VCaP (cell line): ENCODE measurements at regions not wholly inside any gene's neighbourhood (a gene's known extent, or its start where the extent isn't known, plus 50 kb on each side); places are given as distances from the start of the nearest gene placed in this dataset.

Source experiments
- H3K27ac ChIP-seq: fragments of 450-650 bp; 2 replicates; pipeline ENCODE4 v1.5.1; 2017
- TF ChIP-seq, protein P1 (sequence below): fragments of 450-650 bp; conservative IDR thresholded peaks from 2 replicates; pipeline ENCODE4 v1.5.1; 2017; ENCODE audit warnings: mild to moderate bottlenecking, moderate library complexity

- no peak overlapping the region for H3K27ac ChIP-seq
- TF ChIP-seq, protein P1, sequence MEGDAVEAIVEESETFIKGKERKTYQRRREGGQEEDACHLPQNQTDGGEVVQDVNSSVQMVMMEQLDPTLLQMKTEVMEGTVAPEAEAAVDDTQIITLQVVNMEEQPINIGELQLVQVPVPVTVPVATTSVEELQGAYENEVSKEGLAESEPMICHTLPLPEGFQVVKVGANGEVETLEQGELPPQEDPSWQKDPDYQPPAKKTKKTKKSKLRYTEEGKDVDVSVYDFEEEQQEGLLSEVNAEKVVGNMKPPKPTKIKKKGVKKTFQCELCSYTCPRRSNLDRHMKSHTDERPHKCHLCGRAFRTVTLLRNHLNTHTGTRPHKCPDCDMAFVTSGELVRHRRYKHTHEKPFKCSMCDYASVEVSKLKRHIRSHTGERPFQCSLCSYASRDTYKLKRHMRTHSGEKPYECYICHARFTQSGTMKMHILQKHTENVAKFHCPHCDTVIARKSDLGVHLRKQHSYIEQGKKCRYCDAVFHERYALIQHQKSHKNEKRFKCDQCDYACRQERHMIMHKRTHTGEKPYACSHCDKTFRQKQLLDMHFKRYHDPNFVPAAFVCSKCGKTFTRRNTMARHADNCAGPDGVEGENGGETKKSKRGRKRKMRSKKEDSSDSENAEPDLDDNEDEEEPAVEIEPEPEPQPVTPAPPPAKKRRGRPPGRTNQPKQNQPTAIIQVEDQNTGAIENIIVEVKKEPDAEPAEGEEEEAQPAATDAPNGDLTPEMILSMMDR = no peak
Measured at GRCh38 chr1:101164776-101165175, 72.0 kb upstream of the S1PR1 start.

- TF ChIP-seq, protein P1 = no peak
Measured at GRCh38 chr1:101162736-101163735, 73.8 kb upstream of the S1PR1 start.

DNA sequence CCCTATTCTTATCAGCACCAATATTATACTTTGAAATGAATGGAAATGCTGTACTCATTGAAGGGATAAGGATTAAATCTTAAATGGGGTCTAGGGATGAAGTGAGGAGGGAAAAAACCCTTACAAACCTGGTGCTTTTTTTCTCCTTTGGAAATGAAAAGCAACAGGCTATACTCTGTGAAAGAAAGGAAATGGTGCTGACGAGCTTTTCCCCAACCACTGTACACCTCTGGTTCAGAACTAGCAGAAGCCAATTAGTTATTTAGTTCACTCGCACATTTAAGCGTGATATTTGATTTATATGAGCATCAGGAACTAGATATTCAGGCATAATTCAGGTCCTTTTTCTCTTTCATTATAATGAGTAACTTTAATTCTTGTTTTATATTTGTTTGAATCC, 74.5 kb upstream of the S1PR1 start:
- H3K27ac ChIP-seq = peak overlapping the region; percentile 22; the same call in 1 of the 2 replicates
- TF ChIP-seq, protein P1 = no peak

More at GRCh38 chr1:101162736-101163735, 73.8 kb upstream of the S1PR1 start:
- peak overlapping the region; percentile 22; the same call in 1 of the 2 replicates for H3K27ac ChIP-seq

GRCh38 chr1:101161619-101162018, 75.2 kb upstream of the S1PR1 start:
- H3K27ac ChIP-seq = peak overlapping the region; percentile 22; the same call in 1 of the 2 replicates
- TF ChIP-seq, protein P1 = no peak

DNA sequence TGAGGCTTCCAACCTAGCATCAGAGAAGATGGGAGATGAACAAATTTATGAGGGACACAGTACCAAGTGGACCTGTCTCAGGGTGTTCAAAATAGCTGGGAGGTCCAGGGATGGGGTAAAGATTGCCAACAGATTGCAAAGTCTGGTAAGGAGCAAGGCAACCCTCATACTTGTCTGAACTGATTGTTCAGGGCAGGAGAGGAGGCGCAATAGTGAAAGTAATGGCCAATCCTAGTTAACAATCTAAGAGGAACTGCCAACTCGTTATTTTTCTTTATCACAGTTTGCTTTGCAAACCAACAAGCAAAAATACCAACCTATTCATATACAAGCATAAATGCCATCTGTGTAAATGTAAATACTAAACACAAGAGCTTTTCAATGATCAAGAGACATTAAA, 78.4 kb upstream of the S1PR1 start:
- H3K27ac ChIP-seq = no peak overlapping the region
- TF ChIP-seq, protein P1 = no peak

- TF ChIP-seq, protein P1 = no peak
Measured at GRCh38 chr1:101154547-101154946, 82.3 kb upstream of the S1PR1 start.

DNA sequence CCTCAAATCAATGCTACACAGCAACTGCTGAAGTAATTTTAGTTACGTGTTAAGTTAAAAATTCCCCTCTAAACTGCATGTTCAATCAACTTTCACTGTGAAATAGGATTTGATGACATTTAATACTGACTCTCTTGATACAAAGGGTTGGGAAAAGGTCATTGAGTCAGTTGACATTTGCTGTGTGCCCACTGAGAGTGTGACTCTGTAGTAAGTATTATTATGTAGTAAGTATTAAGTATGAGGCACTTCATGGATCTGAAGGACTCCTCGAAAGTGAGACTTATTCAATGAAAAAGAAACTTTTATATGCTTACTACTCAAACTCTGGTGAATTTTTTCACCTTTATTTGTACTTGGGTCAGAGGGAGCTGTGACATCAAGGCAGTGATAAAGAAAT, 83.1 kb upstream of the S1PR1 start:
- H3K27ac ChIP-seq = no peak overlapping the region
- TF ChIP-seq, protein P1 = no peak

More at GRCh38 chr1:101154547-101154946, 82.3 kb upstream of the S1PR1 start:
- H3K27ac ChIP-seq = no peak overlapping the region
